B cell (primary cell): ENCODE measurements at regions not wholly inside any gene's neighbourhood (a gene's known extent, or its start where the extent isn't known, plus 50 kb on each side); places are given as distances from the start of the nearest gene placed in this dataset.

Source experiments
- ATAC-seq: fragments of 200-7000 bp; cut with Tn5 transposase; one replicate; pipeline ENCODE4 v1.10.0; 2021; ENCODE audit warnings: low read depth, mild to moderate bottlenecking, moderate number of reproducible peaks, moderate library complexity
- CTCF ChIA-PET: fragments of 350-600 bp; sonication (Branson Sonifier 250); formaldehyde crosslinking; loops from one replicate; lab custom pipeline; 2021; ENCODE audit warnings: antibody characterized with exemption, inconsistent platforms; lab: Charles Lee
- POLR2A ChIA-PET: fragments of 350-600 bp; sonication (Branson Sonifier 250); formaldehyde crosslinking; loops from one replicate; lab custom pipeline; 2021; ENCODE audit warnings: antibody characterized with exemption; lab: Charles Lee
- DNase-seq: peaks from one replicate; pipeline ENCODE4 v3.0.0; 2013
- H2AFZ ChIP-seq: 2 replicates; pipeline ENCODE4 v1.6.1; 2012; ENCODE audit warnings: mild to moderate bottlenecking, low read depth, low read length; ENCODE audit not compliant: insufficient read depth, poor library complexity, severe bottlenecking
- H3K27ac ChIP-seq, 2 donors: 1 replicate in 1 of 2; 2 replicates in 1 of 2; pipeline ENCODE4 v1.5.1; 2012 to 2013; ENCODE audit warnings: low read length in 2 of 2, mild to moderate bottlenecking in 2 of 2, moderate library complexity in 1 of 2
- H3K27me3 ChIP-seq, 4 experiments: fragments of 200-600 bp in 1 of 4; sonication (generic) in 1 of 4; replicated peaks in 1 of 4; 1 replicate in 2 of 4; 2 replicates in 2 of 4; pipeline versions ENCODE4 v1.6.1 to v1.7.0; 2013 to 2016; ENCODE audit warnings: low read length in 3 of 4, mild to moderate bottlenecking in 2 of 4, mixed read lengths in 1 of 4, moderate library complexity in 1 of 4; ENCODE audit not compliant: insufficient read depth in 4 of 4, control insufficient read depth in 3 of 4; ENCODE audit errors: control extremely low read depth in 1 of 4
- H3K36me3 ChIP-seq, 2 experiments: replicated peaks in 1 of 2; 1 replicate in 1 of 2; 2 replicates in 1 of 2; pipeline versions ENCODE4 v1.6.1 to v1.7.1; 2013; ENCODE audit warnings: low read length in 1 of 2; ENCODE audit not compliant: insufficient read depth in 2 of 2, control insufficient read depth in 1 of 2; ENCODE audit errors: control extremely low read depth in 1 of 2, extremely low read depth in 1 of 2
- H3K4me1 ChIP-seq, 2 donors: fragments of 200-600 bp in 1 of 2; sonication (generic) in 1 of 2; 1 replicate in 1 of 2; 2 replicates in 1 of 2; pipeline versions ENCODE4 v1.5.1 to v1.6.1; 2013 to 2017; ENCODE audit warnings: low read length in 2 of 2; ENCODE audit not compliant: control insufficient read depth in 2 of 2, insufficient read depth in 2 of 2
- H3K4me2 ChIP-seq: replicated peaks from 2 replicates; pipeline ENCODE3; 2012; ENCODE audit warnings: mild to moderate bottlenecking, low read depth, low read length; ENCODE audit not compliant: poor library complexity, severe bottlenecking
- H3K4me3 ChIP-seq, 5 experiments: fragments of 200-600 bp in 1 of 5; sonication (generic) in 1 of 5; 1 replicate in 3 of 5; 2 replicates in 2 of 5; pipeline versions ENCODE4 v1.5.1 to v1.7.0; 2011 to 2016; ENCODE audit warnings: low read length in 4 of 5, mild to moderate bottlenecking in 4 of 5, low read depth in 2 of 5, control low read depth in 1 of 5, moderate library complexity in 1 of 5; ENCODE audit not compliant: insufficient read depth in 1 of 5; ENCODE audit errors: control extremely low read depth in 1 of 5, extremely low read depth in 1 of 5
- H3K79me2 ChIP-seq: fragments of 200-600 bp; sonication (generic); one replicate; pipeline ENCODE4 v1.6.0; 2016; ENCODE audit warnings: low read length; ENCODE audit not compliant: control insufficient read depth, insufficient read depth
- H3K9ac ChIP-seq: fragments of 200-600 bp; sonication (generic); 2 replicates; pipeline ENCODE4 v1.6.1; 2017; ENCODE audit warnings: mild to moderate bottlenecking, low read length, moderate library complexity
- H3K9me3 ChIP-seq, 3 donors: one replicate each; pipeline versions ENCODE4 v1.6.1 to v1.7.1; 2013; ENCODE audit warnings: low read length in 2 of 3; ENCODE audit not compliant: control insufficient read depth in 2 of 3, insufficient read depth in 1 of 3; ENCODE audit errors: control extremely low read depth in 1 of 3
- H4K20me1 ChIP-seq: 2 replicates; pipeline ENCODE4 v1.6.0; 2012; ENCODE audit warnings: mild to moderate bottlenecking, low read length; ENCODE audit not compliant: insufficient read depth, control insufficient read depth, poor library complexity, severe bottlenecking
- H3K27ac Mint-ChIP-seq: one replicate; pipeline ENCODE4 v1.8.0; 2021; ENCODE audit warnings: mixed read lengths
- H3K27me3 Mint-ChIP-seq: one replicate; pipeline ENCODE4 v1.8.0; 2021; ENCODE audit warnings: mixed read lengths
- H3K4me1 Mint-ChIP-seq: one replicate; pipeline ENCODE4 v1.8.0; 2021; ENCODE audit warnings: mixed read lengths
- H3K4me3 Mint-ChIP-seq: one replicate; pipeline ENCODE4 v1.8.0; 2021; ENCODE audit warnings: mixed read lengths
- H3K9me3 Mint-ChIP-seq: one replicate; pipeline ENCODE4 v1.8.0; 2022; ENCODE audit warnings: mixed read lengths; ENCODE audit not compliant: insufficient read depth
- EZH2 ChIP-seq: IDR thresholded peaks from 2 replicates; pipeline ENCODE4 v1.6.1; 2012; ENCODE audit warnings: borderline replicate concordance, low read depth, mild to moderate bottlenecking, moderate library complexity, low read length; ENCODE audit not compliant: insufficient read depth, poor library complexity, severe bottlenecking
- WGBS: methylation state at CpG from one replicate; pipeline ENCODE4 v1.1.5; 2013; ENCODE audit warnings: missing lambda C conversion rate; ENCODE audit not compliant: insufficient coverage; 5-methylcytosine and 5-hydroxymethylcytosine counted together
- intact Hi-C: fragments of 100-400 bp; cut with micrococcal nuclease; formaldehyde crosslinking; loops from one replicate; pipeline ENCODE4 v1.10.0; 2022
- TF ChIP-seq, protein P1 (sequence below): fragments of 200-600 bp; IDR thresholded peaks from one replicate; pipeline ENCODE4 v1.8.0; 2022; ENCODE audit warnings: antibody characterized with exemption, mild to moderate bottlenecking

DNA sequence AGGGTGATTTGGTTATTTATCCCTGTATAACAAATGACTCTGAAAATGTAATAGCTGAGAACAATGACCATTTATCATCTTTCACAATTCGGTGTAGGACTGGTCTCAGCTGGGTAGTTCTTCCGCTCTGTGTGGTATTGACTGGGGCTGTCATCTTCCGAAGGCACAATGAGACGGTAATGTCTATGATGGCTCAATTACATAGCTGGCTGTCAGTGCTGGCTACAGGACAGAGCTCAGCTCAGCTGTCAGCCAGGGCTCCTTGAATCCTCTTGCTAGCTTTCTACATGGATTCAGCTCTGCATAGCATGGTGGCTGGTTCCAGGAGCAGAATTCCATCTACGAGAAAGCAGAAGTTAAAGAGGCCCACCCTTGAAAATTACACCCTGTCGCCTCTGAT, 483.8 kb downstream of the TDRD15 start:
- Mint-ChIP-seq H3K27ac (no peak overlapping the region), H3K9me3 (peaks cover 14% of the 10 kb centered on the region), H3K4me1 (no peaks in the 10 kb centered on the region), H3K4me3 (no peak overlapping the region), H3K27me3 (no peaks in the 10 kb centered on the region)
- H3K36me3 ChIP-seq, result no peaks in the 10 kb centered on the region
- H3K27ac ChIP-seq, result no peak overlapping the region
- H4K20me1 ChIP-seq, result no peaks in the 10 kb centered on the region
- WGBS, result 84% methylated on average over 5 of the region's 6 CpGs
- H3K4me1 ChIP-seq, result no peaks in the 10 kb centered on the region
- no peak for DNase-seq
- no peak for ATAC-seq
- no peak overlapping the region for H3K9ac ChIP-seq
- H3K4me3 ChIP-seq, result no peak overlapping the region
- ChIA-PET CTCF (interaction anchor here (0.6 kb wide), 1 partner anchor 40 kb away, joined by 5 read pairs; no protein-coding TSS in a partner anchor), POLR2A (no interaction called here)
- no peak overlapping the region for H3K4me2 ChIP-seq
- no peak overlapping the region for H2AFZ ChIP-seq
- TF ChIP-seq EZH2, result no peak
- TF ChIP-seq, protein P1, sequence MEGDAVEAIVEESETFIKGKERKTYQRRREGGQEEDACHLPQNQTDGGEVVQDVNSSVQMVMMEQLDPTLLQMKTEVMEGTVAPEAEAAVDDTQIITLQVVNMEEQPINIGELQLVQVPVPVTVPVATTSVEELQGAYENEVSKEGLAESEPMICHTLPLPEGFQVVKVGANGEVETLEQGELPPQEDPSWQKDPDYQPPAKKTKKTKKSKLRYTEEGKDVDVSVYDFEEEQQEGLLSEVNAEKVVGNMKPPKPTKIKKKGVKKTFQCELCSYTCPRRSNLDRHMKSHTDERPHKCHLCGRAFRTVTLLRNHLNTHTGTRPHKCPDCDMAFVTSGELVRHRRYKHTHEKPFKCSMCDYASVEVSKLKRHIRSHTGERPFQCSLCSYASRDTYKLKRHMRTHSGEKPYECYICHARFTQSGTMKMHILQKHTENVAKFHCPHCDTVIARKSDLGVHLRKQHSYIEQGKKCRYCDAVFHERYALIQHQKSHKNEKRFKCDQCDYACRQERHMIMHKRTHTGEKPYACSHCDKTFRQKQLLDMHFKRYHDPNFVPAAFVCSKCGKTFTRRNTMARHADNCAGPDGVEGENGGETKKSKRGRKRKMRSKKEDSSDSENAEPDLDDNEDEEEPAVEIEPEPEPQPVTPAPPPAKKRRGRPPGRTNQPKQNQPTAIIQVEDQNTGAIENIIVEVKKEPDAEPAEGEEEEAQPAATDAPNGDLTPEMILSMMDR, result no peak
- intact Hi-C loops, result no loop called here
- H3K9me3 ChIP-seq, result peaks cover 0 to 3% (median 0%) of the 10 kb centered on the region in 3 donors
- H3K27me3 ChIP-seq, result no peaks in the 10 kb centered on the region
- H3K79me2 ChIP-seq, result no peaks in the 10 kb centered on the region

DNA sequence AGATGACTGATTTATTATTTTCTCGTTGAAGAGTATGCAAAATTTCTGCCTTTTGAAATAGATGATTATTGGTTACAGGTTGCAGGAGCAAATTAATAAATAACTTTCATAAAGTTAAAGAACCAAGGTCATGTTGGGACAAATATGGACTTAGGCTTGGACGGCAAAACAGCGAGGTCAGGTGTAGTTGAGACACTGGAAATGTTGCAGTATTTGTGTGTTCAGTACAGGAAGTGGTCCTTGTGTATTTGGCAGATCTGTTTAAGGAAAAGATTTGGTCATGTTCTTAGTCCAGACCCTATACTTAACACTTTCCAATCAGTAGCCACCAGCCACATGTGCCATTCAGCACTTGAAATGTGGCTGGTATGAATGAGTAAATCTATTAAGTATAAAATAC, 486.5 kb downstream of the TDRD15 start:
- WGBS, result 100% methylated on average over 2 of the region's 3 CpGs
- Histone ChIP-seq H3K27ac (no peak overlapping the region), H3K9ac (no peak overlapping the region), H3K27me3 (no peaks in the 10 kb centered on the region), H2AFZ (no peak overlapping the region), H3K4me2 (no peak overlapping the region), H3K36me3 (no peaks in the 10 kb centered on the region), H3K4me3 (no peak overlapping the region), H4K20me1 (no peaks in the 10 kb centered on the region), H3K9me3 (peaks cover 0 to 3% (median 0%) of the 10 kb centered on the region in 3 donors), H3K79me2 (no peaks in the 10 kb centered on the region), H3K4me1 (no peaks in the 10 kb centered on the region)
- DNase-seq (no peak), ATAC-seq (no peak)
- CTCF ChIA-PET, result no interaction called here
- TF ChIP-seq EZH2, result no peak
- TF ChIP-seq, protein P1, result no peak
- POLR2A ChIA-PET, result no interaction called here
- Mint-ChIP-seq H3K27ac (no peak overlapping the region), H3K4me3 (no peak overlapping the region), H3K4me1 (no peaks in the 10 kb centered on the region), H3K9me3 (peaks cover 11% of the 10 kb centered on the region), H3K27me3 (no peaks in the 10 kb centered on the region)
- intact Hi-C loops, result no loop called here
